Neural cell (in vitro differentiated cells): ENCODE measurements at regions not wholly inside any gene's neighbourhood (a gene's known extent, or its start where the extent isn't known, plus 50 kb on each side); places are given as distances from the start of the nearest gene placed in this dataset.

Experiments used
- EP300 ChIP-seq: fragments of 450-650 bp; conservative IDR thresholded peaks from 2 replicates; pipeline ENCODE4 v1.6.1; 2014; ENCODE audit warnings: antibody characterized with exemption, mild to moderate bottlenecking, moderate library complexity; ENCODE audit not compliant: poor library complexity, severe bottlenecking
- EZH2 ChIP-seq: fragments of 200-600, 300-800 bp; shearing (Covaris generic), sonication (generic); IDR thresholded peaks from 2 replicates; pipeline ENCODE4 v1.6.1; 2014; ENCODE audit warnings: antibody characterized with exemption, low read length, borderline replicate concordance, mild to moderate bottlenecking; ENCODE audit not compliant: insufficient read depth, poor library complexity, severe bottlenecking
- REST ChIP-seq: IDR thresholded peaks from 2 replicates; pipeline ENCODE4 v1.6.1; 2012; ENCODE audit warnings: borderline replicate concordance
- SMC3 ChIP-seq: fragments of 450-650 bp; conservative IDR thresholded peaks from 2 replicates; pipeline ENCODE4 v1.6.1; 2014; ENCODE audit warnings: antibody characterized with exemption, mild to moderate bottlenecking, moderate library complexity; ENCODE audit not compliant: poor library complexity
- TF ChIP-seq, protein P1 (sequence below): fragments of 450-650 bp; IDR thresholded peaks from 2 replicates; pipeline ENCODE4 v1.5.1; 2014; ENCODE audit warnings: antibody characterized with exemption, mild to moderate bottlenecking, moderate library complexity; ENCODE audit not compliant: poor library complexity, severe bottlenecking

DNA sequence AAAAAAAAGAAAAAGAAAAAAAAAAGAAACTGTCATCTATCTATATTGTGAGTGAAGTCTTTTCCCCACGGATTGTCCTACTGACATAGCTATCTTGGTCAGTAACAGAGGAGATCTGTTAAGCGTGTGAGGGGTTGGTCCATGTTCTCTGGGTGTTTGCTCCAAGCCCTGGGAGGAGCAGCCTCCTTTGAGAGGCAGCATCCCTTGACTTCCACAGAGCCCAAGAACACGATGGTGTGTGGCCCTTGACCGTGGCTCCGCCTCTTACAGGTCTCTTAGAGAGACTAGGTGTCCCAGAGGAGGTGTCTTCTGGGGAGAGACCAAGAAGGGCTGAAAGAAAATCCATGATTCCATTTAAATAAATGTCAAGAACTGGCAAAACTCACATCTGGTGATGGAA is 60.1 kb upstream of the GTSF1L start:
- TF ChIP-seq, protein P1, sequence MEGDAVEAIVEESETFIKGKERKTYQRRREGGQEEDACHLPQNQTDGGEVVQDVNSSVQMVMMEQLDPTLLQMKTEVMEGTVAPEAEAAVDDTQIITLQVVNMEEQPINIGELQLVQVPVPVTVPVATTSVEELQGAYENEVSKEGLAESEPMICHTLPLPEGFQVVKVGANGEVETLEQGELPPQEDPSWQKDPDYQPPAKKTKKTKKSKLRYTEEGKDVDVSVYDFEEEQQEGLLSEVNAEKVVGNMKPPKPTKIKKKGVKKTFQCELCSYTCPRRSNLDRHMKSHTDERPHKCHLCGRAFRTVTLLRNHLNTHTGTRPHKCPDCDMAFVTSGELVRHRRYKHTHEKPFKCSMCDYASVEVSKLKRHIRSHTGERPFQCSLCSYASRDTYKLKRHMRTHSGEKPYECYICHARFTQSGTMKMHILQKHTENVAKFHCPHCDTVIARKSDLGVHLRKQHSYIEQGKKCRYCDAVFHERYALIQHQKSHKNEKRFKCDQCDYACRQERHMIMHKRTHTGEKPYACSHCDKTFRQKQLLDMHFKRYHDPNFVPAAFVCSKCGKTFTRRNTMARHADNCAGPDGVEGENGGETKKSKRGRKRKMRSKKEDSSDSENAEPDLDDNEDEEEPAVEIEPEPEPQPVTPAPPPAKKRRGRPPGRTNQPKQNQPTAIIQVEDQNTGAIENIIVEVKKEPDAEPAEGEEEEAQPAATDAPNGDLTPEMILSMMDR: no peak
- no peak for TF ChIP-seq SMC3
- no peak for TF ChIP-seq EZH2
- TF ChIP-seq EP300: no peak
- TF ChIP-seq REST: no peak
